Neural crest cell (in vitro differentiated cells): ENCODE measurements at regions not wholly inside any gene's neighbourhood (a gene's known extent, or its start where the extent isn't known, plus 50 kb on each side); places are given as distances from the start of the nearest gene placed in this dataset.

Experiments
- DNase-seq: peaks from one replicate; pipeline ENCODE4 v3.0.0; 2021; ENCODE audit warnings: low read depth, mixed read lengths, low spot score
- H3K27ac Mint-ChIP-seq: one replicate; pipeline ENCODE4 v1.8.0; 2021; ENCODE audit warnings: mild to moderate bottlenecking, mixed read lengths; ENCODE audit not compliant: unreplicated experiment
- H3K27me3 Mint-ChIP-seq: 2 replicates; pipeline ENCODE4 v1.8.0; 2021; ENCODE audit warnings: low read depth, mild to moderate bottlenecking, mixed read lengths
- H3K36me3 Mint-ChIP-seq: 2 replicates; pipeline ENCODE4 v1.8.0; 2021; ENCODE audit warnings: low read depth, mild to moderate bottlenecking, mixed read lengths
- H3K4me1 Mint-ChIP-seq: 2 replicates; pipeline ENCODE4 v1.8.0; 2021; ENCODE audit warnings: mixed read lengths
- H3K4me3 Mint-ChIP-seq: one replicate; pipeline ENCODE4 v1.8.0; 2021; ENCODE audit warnings: mild to moderate bottlenecking, mixed read lengths
- H3K9me3 Mint-ChIP-seq: 2 replicates; pipeline ENCODE4 v1.8.0; 2021; ENCODE audit warnings: mixed read lengths
- CTCF ChIP-seq: fragments of 200-600 bp; sonication (generic); conservative IDR thresholded peaks from 2 replicates; pipeline ENCODE4 v1.5.0; 2021; ENCODE audit warnings: antibody characterized with exemption, mild to moderate bottlenecking

- Mint-ChIP-seq H3K4me1 (no peaks in the 10 kb centered on the region), H3K4me3 (no peak overlapping the region), H3K27me3 (peaks cover 8% of the 10 kb centered on the region), H3K27ac (no peak overlapping the region), H3K9me3 (no peaks in the 10 kb centered on the region), H3K36me3 (peaks cover 3% of the 10 kb centered on the region)
- no peak for TF ChIP-seq CTCF
- no peak for DNase-seq
Observed at GRCh38 chr2:66915237-66915636, 480.3 kb downstream of the MEIS1 start.

- DNase-seq: no peak
- H3K9me3 Mint-ChIP-seq: no peaks in the 10 kb centered on the region
Observed at GRCh38 chr2:66919286-66919685, 477.8 kb upstream of the ETAA1 start.

GRCh38 chr2:66920415-66920814 lies 476.7 kb upstream of the ETAA1 start:
- no peak for DNase-seq
- Mint-ChIP-seq H3K9me3 (no peaks in the 10 kb centered on the region), H3K4me3 (no peak overlapping the region), H3K27ac (no peak overlapping the region), H3K4me1 (no peaks in the 10 kb centered on the region), H3K36me3 (no peaks in the 10 kb centered on the region), H3K27me3 (no peaks in the 10 kb centered on the region)
- no peak for TF ChIP-seq CTCF

More at GRCh38 chr2:66919286-66919685, 477.8 kb upstream of the ETAA1 start:
- Mint-ChIP-seq H3K4me1 (no peaks in the 10 kb centered on the region), H3K4me3 (no peak overlapping the region), H3K36me3 (no peaks in the 10 kb centered on the region), H3K27me3 (no peaks in the 10 kb centered on the region), H3K27ac (no peak overlapping the region)
- peak; percentile 22 for TF ChIP-seq CTCF

- H3K36me3 Mint-ChIP-seq: no peaks in the 10 kb centered on the region
- no peak for TF ChIP-seq CTCF
- no peak for DNase-seq
- no peak overlapping the region for H3K4me3 Mint-ChIP-seq
- H3K9me3 Mint-ChIP-seq: no peaks in the 10 kb centered on the region
- H3K27me3 Mint-ChIP-seq: no peaks in the 10 kb centered on the region
- H3K4me1 Mint-ChIP-seq: peaks cover 8% of the 10 kb centered on the region
- H3K27ac Mint-ChIP-seq: no peak overlapping the region
Observed at GRCh38 chr2:66925128-66925527, 472.0 kb upstream of the ETAA1 start.

GRCh38 chr2:66926594-66927112 lies 470.5 kb upstream of the ETAA1 start:
- H3K9me3 Mint-ChIP-seq: no peaks in the 10 kb centered on the region
- no peak overlapping the region for H3K4me3 Mint-ChIP-seq
- H3K27me3 Mint-ChIP-seq: no peaks in the 10 kb centered on the region
- no peak overlapping the region for H3K27ac Mint-ChIP-seq
- no peak for TF ChIP-seq CTCF
- peaks cover 19% of the 10 kb centered on the region for H3K4me1 Mint-ChIP-seq
- no peak for DNase-seq
- no peaks in the 10 kb centered on the region for H3K36me3 Mint-ChIP-seq
